ENCODE measurements at regions not wholly inside any gene's neighbourhood (a gene's known extent, or its start where the extent isn't known, plus 50 kb on each side); places are given as distances from the start of the nearest gene placed in this dataset.

GRCh38 chr4:35649778-35650177, 594.5 kb downstream of the ARAP2 start:
- Histone ChIP-seq H2AK5ac (ENCODE audit: low read depth, low read length) (no peak overlapping the region), H3K79me2 (ENCODE audit: control insufficient read depth in 1 of 2, insufficient read depth in 2 of 2, low read length in 2 of 2) (no peaks in the 10 kb centered on the region), H4K91ac (replicated peaks; ENCODE audit: insufficient read length, low read length) (no peak overlapping the region), H3K4me1 (replicated peaks in 1 of 4; ENCODE audit: control insufficient read depth in 3 of 4, insufficient read depth in 4 of 4, low read length in 3 of 4) (no peaks in the 10 kb centered on the region), H2AFZ (ENCODE audit: low read length) (no peak overlapping the region), H3K79me1 (ENCODE audit: low read depth, low read length) (no peaks in the 10 kb centered on the region), H2BK15ac (ENCODE audit: low read length) (no peak overlapping the region), H4K20me1 (replicated peaks in 1 of 2; ENCODE audit: control insufficient read depth in 1 of 2, insufficient read depth in 2 of 2, low read length in 2 of 2) (no peaks in the 10 kb centered on the region), H3K4me3 (ENCODE audit: extremely low read depth in 1 of 4, insufficient read depth in 2 of 4, low read depth in 3 of 4, low read length in 4 of 4) (no peak overlapping the region), H2BK12ac (ENCODE audit: low read depth, low read length) (no peak overlapping the region), H2BK5ac (ENCODE audit: low read depth, low read length) (no peak overlapping the region), H3K4me2 (ENCODE audit: insufficient read depth in 1 of 2, low read depth in 2 of 2, low read length in 2 of 2) (no peak overlapping the region), H2BK20ac (ENCODE audit: low read length) (no peak overlapping the region), H3K27me3 (replicated peaks in 1 of 4; ENCODE audit: control insufficient read depth in 3 of 4, extremely low read depth in 1 of 4, insufficient read depth in 3 of 4, low read length in 3 of 4) (no peaks in the 10 kb centered on the region), H3K56ac (replicated peaks; ENCODE audit: insufficient read length, low read depth, low read length) (no peak overlapping the region), H3K23ac (ENCODE audit: insufficient read length) (no peak overlapping the region), H3K4ac (replicated peaks; ENCODE audit: insufficient read length, low read depth, low read length) (no peak overlapping the region), H3K9ac (replicated peaks in 1 of 4; ENCODE audit: extremely low read depth in 1 of 4, low read depth in 3 of 4, low read length in 3 of 4) (no peak overlapping the region), H3K36me3 (ENCODE audit: control insufficient read depth in 2 of 4, insufficient read depth in 4 of 4, low read length in 3 of 4) (no peaks in the 10 kb centered on the region), H4K8ac (ENCODE audit: extremely low read depth, insufficient read depth, low read length) (no peak overlapping the region), H3K18ac (ENCODE audit: extremely low read depth, low read length) (no peak overlapping the region), H3K23me2 (ENCODE audit: low read depth, low read length) (no peaks in the 10 kb centered on the region), H3K14ac (ENCODE audit: insufficient read length) (no peak overlapping the region), H3K9me3 (ENCODE audit: insufficient read depth in 2 of 2, low read depth in 1 of 2, low read length in 1 of 2) (no peaks in the 10 kb centered on the region), H2BK120ac (replicated peaks; ENCODE audit: low read depth, low read length) (no peak overlapping the region), H4K5ac (ENCODE audit: insufficient read length, low read depth, low read length) (no peak overlapping the region), H3K27ac (ENCODE audit: low read depth, low read length) (no peak overlapping the region)
- TF ChIP-seq FOSL1 (IDR thresholded peaks at IDR 0.05; ENCODE audit: insufficient read depth, low read depth, low read length), result no peak
- no peak for TF ChIP-seq TEAD4 (IDR thresholded peaks at IDR 0.05; ENCODE audit: low read depth, low read length)
- no peak for TF ChIP-seq ZNF274 (IDR thresholded peaks at IDR 0.05; ENCODE audit: borderline replicate concordance, extremely low read depth, low read length)
- no peak for TF ChIP-seq CTBP2 (IDR thresholded peaks at IDR 0.05; ENCODE audit: borderline replicate concordance, insufficient read depth, insufficient read length, low read length)
- TF ChIP-seq SRF (IDR thresholded peaks at IDR 0.05; ENCODE audit: low read depth, low read length), result no peak
- no peak for TF ChIP-seq TBP (IDR thresholded peaks at IDR 0.05; ENCODE audit: low read depth, low read length)
- no peak for TF ChIP-seq EGR1 (IDR thresholded peaks at IDR 0.05; ENCODE audit: borderline replicate concordance, low read depth, low read length)
- TF ChIP-seq KDM5A (IDR thresholded peaks at IDR 0.05; ENCODE audit: low read length), result no peak
- TF ChIP-seq KDM1A (IDR thresholded peaks at IDR 0.05; ENCODE audit: borderline replicate concordance, low read length), result no peak
- no peak for TF ChIP-seq SIX5 (IDR thresholded peaks at IDR 0.05; ENCODE audit: low read depth, low read length)
- no peak for TF ChIP-seq TCF12 (IDR thresholded peaks at IDR 0.05; ENCODE audit: low read depth, low read length)
- no peak for TF ChIP-seq EP300 (IDR thresholded peaks at IDR 0.05; ENCODE audit: borderline replicate concordance in 1 of 2, low read depth in 2 of 2, low read length in 2 of 2)
- CTCF ChIA-PET (ENCODE audit: partially characterized antibody), result no interaction called here
- no peak for FAIRE-seq
- POLR2A ChIA-PET (ENCODE audit: partially characterized antibody), result no interaction called here
- DNase-seq (ENCODE audit: low read depth in 1 of 2, low spot score in 2 of 2), result no peak
